ENCODE measurements at regions not wholly inside any gene's neighbourhood (a gene's known extent, or its start where the extent isn't known, plus 50 kb on each side); places are given as distances from the start of the nearest gene placed in this dataset.
A peak's percentile ranks its signal among the peaks of the same experiment; 100 is the strongest.

DNA sequence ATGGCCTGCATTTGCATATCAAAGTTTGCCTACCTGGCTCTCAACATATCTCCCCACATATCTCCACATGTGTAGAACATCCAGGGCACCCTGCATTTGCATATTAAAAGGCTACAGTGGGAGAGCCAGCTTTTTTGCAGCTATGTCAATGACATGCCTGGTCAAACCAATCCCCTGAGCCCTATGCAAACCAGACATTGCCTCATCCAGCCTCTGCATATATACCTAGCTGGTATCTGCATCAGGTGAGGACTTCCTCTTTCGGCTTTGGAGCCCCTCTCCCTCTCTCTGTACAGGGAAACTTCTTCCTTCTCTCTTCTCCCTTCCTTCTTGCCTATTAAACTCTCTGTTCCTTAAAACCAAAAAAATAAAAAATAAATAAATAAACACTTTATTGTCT lies 142.7 kb upstream of the STEAP4 start:
- no peak overlapping the region for H4K8ac ChIP-seq (replicated peaks; ENCODE audit: insufficient read length, low read depth, low read length)
- H2AK5ac ChIP-seq (ENCODE audit: insufficient read length, low read length) = no peak overlapping the region
- Mint-ChIP-seq H3K36me3 (ENCODE audit: insufficient read depth in 1 of 3, low read depth in 3 of 3) (no peaks in the 10 kb centered on the region), H3K4me3 (no peak overlapping the region), H3K27me3 (ENCODE audit: low read depth) (no peaks in the 10 kb centered on the region), H3K4me1 (peaks cover 8 to 14% of the 10 kb centered on the region in 2 experiments), H3K27ac (peak overlapping the region in 1 of 3 experiments; percentile 37; a peak in 1 of 7 replicates), H3K9me3 (no peaks in the 10 kb centered on the region)
- no peaks in the 10 kb centered on the region for H3K23me2 ChIP-seq (ENCODE audit: insufficient read length, low read depth, low read length, poor library complexity, severe bottlenecking)
- no peaks in the 10 kb centered on the region for H3K27me3 ChIP-seq (ENCODE audit: insufficient read depth, low read length)
- H3K4ac ChIP-seq (ENCODE audit: low read depth, low read length) = no peak overlapping the region
- no peak overlapping the region for H2BK12ac ChIP-seq (ENCODE audit: insufficient read length, low read depth, low read length)
- H3T11ph ChIP-seq (ENCODE audit: low read length) = no peak overlapping the region
- no peaks in the 10 kb centered on the region for H3K79me1 ChIP-seq (ENCODE audit: insufficient read depth, low read depth, low read length, poor library complexity, severe bottlenecking)
- no peak overlapping the region for H2BK5ac ChIP-seq (ENCODE audit: insufficient read length, low read length)
- no peaks in the 10 kb centered on the region for H4K20me1 ChIP-seq (ENCODE audit: control insufficient read depth, insufficient read depth, insufficient read length)
- no peak overlapping the region for H2AFZ ChIP-seq (ENCODE audit: low read length)
- H3K18ac ChIP-seq (ENCODE audit: insufficient read length, low read depth, low read length) = no peak overlapping the region
- H3K4me2 ChIP-seq (ENCODE audit: insufficient read depth, insufficient read length, low read length) = no peak overlapping the region
- H3K4me1 ChIP-seq (ENCODE audit: insufficient read depth, low read length) = peaks cover 3% of the 10 kb centered on the region; the same call in 1 of the 2 replicates
- H3K56ac ChIP-seq (ENCODE audit: insufficient read length, low read depth, low read length) = no peak overlapping the region
- no peak overlapping the region for H3K9ac ChIP-seq (ENCODE audit: extremely low read depth, insufficient read length, low read length)
- no peak overlapping the region for H2BK15ac ChIP-seq (ENCODE audit: low read depth, low read length)
- WGBS (ENCODE audit: extremely low coverage, insufficient read length, low lambda C conversion rate) = no CpG with 5 or more reads among the region's 1 CpG
- no peak overlapping the region for H2BK20ac ChIP-seq (ENCODE audit: low read depth, low read length, poor library complexity, severe bottlenecking)
- no peak overlapping the region for H3K23ac ChIP-seq (ENCODE audit: insufficient read length, low read depth, low read length)
- TF ChIP-seq, protein P1, sequence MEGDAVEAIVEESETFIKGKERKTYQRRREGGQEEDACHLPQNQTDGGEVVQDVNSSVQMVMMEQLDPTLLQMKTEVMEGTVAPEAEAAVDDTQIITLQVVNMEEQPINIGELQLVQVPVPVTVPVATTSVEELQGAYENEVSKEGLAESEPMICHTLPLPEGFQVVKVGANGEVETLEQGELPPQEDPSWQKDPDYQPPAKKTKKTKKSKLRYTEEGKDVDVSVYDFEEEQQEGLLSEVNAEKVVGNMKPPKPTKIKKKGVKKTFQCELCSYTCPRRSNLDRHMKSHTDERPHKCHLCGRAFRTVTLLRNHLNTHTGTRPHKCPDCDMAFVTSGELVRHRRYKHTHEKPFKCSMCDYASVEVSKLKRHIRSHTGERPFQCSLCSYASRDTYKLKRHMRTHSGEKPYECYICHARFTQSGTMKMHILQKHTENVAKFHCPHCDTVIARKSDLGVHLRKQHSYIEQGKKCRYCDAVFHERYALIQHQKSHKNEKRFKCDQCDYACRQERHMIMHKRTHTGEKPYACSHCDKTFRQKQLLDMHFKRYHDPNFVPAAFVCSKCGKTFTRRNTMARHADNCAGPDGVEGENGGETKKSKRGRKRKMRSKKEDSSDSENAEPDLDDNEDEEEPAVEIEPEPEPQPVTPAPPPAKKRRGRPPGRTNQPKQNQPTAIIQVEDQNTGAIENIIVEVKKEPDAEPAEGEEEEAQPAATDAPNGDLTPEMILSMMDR (conservative IDR thresholded peaks at IDR 0.05) = no peak
- no peak overlapping the region for H2BK120ac ChIP-seq (ENCODE audit: low read depth, low read length, poor library complexity, severe bottlenecking)
- no peak for DNase-seq
- no peak overlapping the region for H3K14ac ChIP-seq (ENCODE audit: insufficient read depth, low read length)
- H3K27ac ChIP-seq (ENCODE audit: insufficient read length, low read depth, low read length) = no peak overlapping the region
- H3K79me2 ChIP-seq (ENCODE audit: insufficient read depth, low read length) = no peaks in the 10 kb centered on the region
- no peak overlapping the region for H4K91ac ChIP-seq (ENCODE audit: insufficient read length, low read depth, low read length)
- H3K9me3 ChIP-seq (ENCODE audit: control insufficient read depth, low read depth, low read length) = no peaks in the 10 kb centered on the region
- H4K5ac ChIP-seq (ENCODE audit: insufficient read length, low read depth, low read length) = no peak overlapping the region
